ELF-1 (cell line): ENCODE measurements at regions not wholly inside any gene's neighbourhood (a gene's known extent, or its start where the extent isn't known, plus 50 kb on each side); places are given as distances from the start of the nearest gene placed in this dataset.
A peak's percentile ranks its signal among the peaks of the same experiment; 100 is the strongest.

Experiments
- DNase-seq: peaks from one replicate; pipeline ENCODE4 v3.0.0-alpha.2; 2016; ENCODE audit warnings: low read depth, low spot score

DNA sequence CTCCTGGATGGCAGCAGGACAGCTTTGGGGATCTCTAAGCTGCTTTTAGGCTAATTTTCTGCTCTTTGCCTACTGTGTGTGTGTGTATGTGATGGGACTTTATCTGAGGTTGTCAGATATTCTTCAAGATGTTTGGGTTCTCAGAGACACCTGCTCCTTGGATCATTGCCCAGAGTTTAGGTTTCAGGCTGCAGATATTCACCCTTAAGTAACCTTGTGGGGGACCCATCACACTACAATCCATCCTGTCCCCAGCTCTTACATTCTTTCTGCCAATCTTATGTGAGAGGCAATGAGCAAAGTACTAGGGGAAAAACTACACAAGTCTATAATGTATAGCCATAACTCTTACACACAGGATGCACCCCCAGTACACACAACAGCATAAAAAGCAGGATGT is 263.0 kb upstream of the ZWINT start:
- no peak for DNase-seq

DNA sequence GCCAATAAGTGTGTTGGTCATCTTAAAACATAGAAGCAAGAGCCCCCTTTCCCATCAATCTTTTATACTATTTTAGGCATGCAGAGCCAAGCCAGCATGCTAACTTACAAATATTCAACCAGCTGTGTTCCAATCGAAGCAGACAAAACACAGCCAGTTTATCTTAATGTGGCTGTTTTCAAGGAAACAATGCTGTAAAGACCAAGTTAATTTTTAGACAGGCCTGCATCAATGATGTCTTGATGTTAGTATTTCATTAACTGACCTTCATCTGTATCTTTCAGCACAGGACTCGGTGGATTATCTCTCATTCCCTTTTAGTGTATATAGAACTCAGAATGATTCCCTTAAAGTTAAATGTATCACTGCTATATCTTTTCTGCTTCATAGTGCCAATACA is 262.0 kb upstream of the ZWINT start:
- DNase-seq, result no peak

DNA sequence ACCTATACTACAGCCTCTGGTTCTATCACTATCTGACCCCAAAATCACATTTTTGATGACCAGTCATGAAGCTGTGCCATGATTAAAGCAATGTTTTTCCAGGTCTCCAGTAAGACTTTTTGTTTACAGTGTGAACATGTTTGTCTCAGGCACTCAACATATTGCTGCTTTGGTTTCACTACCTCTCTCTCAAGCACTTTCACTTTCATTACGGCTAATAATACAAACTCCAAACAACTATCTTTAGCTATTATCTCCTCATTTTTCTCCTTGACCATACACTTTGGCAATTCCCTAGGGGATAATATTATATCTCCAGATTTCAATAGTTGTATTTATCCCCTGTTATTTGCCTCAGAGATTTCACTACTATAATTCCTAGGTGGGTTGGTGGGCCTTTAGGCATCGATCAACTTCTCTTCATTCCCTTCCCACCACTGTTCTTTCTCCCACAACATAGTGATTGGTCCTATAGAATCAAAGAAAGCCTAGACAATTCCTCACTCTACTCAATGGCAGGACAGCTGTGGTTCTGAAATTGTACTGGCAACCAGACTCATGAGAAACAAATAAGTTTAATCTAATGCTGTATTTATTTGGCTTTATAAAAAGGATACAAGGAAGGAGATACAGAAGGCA is 261.4 kb upstream of the ZWINT start:
- no peak for DNase-seq

DNA sequence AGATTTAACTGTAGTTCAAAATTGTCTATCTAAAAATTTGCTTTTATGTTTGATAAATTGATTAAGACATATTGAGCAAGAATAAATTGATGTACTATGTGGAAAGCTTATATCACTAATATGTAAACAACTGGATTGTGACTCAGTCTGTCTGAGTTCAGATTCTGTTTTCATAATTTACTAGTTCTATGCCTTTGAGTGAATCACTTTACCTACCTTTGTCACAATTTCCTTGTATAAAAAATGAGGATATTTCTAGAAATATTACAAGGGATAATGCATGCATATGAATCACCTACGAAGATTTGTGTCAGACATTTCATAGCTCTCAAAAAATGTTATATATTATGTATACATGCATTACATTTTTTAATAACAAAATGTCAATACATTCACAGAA is 245.1 kb upstream of the ZWINT start:
- DNase-seq, result no peak

DNA sequence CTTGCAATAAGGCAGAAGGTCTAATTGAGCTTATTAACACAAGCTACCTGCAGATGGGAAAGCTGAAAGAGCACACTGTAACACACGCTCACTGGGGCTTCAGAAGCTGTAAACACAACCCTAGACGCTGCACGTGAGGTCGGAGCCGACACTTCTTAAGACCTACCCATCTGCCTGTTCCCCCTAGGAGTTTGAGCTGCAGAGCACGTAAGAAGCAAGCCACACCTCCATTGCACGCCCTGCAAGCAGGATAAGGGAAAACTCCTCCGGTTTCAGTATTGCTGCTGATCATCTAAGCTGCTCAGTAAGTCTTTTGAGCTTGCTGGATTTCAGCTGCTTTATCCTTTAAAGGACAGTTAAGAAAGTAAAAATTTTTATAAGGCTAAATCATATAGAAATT is 244.0 kb upstream of the ZWINT start:
- peak; percentile 6 for DNase-seq

DNA sequence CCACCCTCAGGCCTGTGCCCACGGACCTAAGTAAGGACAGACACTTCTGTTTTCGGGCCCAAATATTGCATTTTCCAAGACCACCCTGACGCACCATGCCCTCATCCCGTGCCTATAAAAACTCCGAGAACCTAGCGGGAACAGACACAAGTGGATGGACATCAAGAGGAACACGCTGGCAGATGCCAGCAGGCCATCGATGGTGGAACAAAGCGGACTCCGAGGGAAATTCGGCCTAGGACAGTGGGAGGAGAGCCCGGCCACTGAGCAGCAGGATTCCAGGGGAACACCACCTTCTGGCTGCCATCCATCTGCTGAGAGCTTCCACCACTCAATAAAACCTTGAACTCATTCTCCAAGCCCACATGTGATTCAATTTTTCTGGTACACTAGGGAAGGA is 243.6 kb upstream of the ZWINT start:
- DNase-seq, result no peak

DNA sequence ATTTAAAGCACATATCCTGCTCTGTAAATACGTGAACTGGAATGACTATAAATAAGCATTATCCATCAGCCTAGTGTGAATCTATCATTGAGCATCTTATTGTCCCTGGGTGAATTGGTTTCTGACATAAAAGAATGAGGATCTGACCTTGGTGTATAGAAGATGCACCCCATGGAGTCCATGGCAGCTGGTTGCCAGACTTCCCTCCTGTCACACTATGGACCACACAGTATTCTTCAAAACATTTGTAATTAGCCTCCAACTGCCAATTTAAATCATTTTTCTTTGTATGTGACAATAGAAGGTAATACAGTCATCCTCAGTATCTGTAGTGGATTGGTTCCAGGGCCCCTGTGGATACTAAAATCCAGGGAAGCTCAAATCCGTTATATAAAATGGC is 238.1 kb upstream of the ZWINT start:
- no peak for DNase-seq

DNA sequence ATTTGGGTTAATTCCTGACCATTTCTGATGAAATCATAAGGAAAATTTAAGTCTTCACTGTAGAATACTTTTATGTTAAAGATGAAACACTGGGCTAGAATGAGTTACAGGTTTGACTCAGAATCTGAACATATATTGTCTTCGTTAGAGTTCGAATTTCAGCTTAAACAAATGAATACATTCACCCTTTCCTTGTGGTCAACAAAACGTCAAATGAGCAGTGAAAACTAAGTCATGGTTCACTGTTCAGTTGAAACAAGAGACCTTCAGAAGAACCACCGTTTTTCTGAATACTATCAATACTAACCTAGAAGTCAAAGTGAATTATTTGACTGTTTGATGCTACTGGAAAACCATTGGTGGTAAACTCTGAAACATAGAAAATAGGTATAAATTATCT is 235.2 kb upstream of the ZWINT start:
- no peak for DNase-seq

DNA sequence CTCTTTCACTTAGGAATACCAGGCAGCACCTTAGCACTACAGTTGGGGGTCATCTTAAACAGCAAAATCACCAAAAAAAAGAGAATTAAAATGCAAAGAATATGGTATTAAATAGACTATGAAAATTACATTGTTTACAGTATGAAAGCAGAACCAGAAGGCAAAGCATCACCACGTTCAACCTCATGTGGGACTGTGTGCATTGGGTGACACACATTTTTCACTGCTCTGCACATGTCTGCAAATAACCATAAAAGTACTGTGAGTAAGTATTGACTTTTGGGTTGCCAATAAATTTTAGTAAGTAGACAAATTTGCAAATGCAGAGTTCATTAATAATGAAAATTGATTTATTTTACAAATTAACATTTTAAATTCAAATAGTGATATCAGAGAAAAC is 232.1 kb upstream of the ZWINT start:
- DNase-seq, result no peak

DNA sequence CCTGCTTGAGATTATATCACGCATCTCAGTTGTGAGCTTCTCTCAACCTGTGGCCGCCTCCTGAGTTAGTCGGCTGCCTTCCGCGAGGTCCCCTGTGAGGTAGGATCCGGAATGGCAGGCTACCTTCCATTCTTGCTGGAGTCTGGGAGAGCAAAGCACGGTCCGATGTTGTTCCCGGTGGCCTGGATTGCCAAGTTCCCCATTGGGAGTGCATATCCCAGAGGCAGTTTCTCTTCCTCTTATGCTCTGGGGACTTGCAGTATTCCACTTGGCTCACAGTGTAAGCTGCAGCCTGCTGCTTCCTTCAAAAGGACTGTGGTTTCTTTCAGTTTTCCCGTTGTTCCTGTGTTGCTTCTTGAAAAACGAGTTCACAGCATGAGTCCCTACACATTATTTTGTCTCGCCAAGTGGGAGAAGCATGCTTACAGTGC is 225.4 kb upstream of the ZWINT start:
- peak; percentile 17 for DNase-seq

DNA sequence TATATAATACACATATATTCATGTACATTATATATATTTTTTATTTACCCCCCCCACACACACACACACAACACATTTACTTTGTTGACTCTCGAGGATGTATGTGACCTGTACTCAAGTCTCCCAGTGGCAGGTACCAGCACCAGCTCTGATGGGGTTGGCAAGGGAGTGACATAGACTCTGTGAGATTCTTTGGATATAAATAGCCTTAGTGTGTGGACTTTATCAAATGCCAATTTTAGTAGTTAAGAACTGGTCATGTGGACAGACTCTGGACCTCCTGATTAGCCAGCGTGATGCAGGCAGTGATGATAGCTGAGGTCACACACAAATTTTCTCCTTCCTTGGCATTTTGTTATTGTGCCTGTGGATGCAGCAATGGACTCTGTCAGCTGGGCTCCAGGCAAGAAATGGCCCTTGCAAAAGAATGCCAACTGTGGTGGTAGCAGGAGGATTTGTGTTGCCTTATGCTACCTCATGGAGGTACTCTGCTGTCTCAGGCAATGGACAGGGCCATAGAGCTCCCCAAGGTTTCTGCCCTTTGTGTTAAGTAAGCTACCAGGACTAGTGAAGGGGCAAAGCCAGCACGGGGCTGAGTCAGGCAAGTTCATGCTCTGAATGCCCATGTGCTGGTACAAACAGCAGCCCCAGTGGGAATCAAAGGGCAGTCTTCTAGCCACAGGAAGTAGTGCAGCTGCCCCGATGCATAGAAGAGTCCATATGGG is 224.6 kb upstream of the ZWINT start:
- no peak for DNase-seq

DNA sequence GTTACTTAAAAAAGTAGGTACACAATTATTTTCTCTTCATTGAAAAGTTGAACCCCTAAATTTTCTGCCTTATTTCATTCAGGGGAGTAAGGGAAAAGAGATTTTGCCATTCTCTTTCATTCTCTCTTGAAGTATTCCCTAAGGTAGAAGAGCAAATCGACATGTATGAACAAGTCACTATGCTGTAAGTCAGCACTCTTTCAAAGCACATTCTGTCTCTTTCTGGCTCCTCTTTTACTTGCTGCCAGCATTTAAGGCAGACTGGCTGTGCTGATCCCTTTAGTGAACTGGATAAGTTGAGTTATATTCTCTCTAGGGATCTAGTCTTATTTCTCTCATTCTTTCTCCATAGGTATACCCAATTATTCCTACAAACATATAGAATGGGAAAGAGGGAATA is 222.3 kb upstream of the ZWINT start:
- DNase-seq, result no peak

DNA sequence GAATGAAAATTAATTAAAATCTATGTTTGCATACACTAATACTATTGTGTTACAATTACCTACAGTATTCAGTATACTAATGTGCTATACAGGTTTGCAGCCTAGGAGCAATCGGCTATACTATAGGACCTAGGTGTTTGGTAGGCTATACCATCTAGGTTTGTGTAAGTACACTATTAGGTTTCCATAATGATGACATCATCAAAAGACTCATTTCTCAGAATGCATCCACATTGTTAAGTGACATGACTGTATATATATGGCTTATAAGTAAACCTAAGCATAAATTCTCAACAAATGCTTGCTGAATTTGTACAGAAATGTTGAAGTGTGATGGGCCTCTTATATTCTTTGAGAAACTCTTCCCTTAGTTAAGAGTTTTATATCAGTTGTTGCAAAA is 206.5 kb upstream of the ZWINT start:
- no peak for DNase-seq

DNA sequence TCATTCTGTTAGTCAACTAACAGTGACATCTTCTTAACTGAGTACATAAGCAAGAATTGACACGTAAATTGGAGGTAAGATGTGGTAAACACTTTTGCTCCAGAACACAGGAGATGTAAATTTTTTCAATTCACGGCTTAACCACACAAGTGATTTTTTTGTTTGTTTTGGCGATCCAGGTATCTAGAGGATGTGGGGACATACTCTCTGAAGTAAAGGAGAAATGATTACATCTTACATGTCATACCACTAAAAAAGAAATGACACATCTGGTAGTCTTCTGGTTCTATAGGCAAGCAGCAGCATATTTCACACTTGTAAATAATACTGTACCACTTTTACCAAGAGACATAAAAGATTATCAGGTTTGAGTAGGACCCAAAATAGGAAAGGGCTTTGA is 200.3 kb upstream of the ZWINT start:
- no peak for DNase-seq

DNA sequence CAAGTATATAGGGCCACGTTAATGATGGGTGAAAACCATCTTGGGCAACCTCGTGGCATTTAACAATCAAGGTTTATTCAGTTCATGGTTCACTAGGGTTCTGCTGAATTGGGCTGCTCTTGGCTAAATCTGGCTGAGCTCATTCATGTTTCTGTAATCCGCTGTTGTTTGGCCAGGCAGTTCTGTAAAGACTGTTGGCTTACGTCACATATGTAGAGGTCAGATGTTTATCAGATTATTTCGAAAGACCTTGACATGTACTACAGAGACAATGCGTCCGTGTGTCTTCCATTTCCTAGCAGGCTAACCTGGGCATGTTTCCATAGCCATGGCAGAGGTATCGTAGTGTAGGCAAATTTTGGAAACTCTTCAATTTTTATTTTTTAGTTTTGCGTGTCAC is 190.0 kb upstream of the ZWINT start:
- no peak for DNase-seq

DNA sequence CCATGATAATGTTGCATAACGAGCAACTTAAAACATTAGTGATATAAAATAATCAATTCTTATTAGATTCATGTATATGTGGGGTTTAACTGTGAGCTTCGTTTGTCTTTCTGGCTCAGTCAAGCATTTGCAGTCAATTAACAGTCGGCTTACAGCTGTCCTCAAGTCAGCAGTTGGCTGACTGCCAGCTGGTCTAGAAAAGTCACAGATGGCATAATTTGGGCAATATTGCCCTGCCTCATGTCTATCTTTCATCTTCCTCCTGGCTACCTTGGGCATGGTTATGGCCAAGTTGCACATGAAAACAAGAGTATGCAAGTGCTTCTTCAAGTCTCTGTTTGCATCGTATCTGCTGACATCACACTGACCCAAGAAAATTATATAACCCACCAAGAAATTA is 186.1 kb upstream of the ZWINT start:
- DNase-seq, result no peak

DNA sequence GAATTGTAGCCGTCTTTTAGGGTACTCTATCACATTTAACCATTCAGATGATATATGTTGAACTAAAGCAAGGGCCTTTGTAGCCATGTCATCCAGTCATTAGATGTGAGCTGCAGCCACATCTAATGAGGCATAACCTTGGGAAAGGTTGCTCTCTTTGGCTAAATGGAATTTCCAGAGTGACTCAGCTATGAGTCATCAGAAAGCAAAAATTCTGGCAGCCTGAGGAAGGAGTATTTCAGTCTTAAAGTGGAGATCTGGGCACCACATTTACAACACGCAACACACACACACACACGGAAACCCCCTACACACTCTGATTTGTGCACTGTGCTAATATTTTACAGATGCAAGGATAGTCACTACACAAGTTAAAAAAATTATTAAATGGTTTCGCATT is 176.9 kb upstream of the ZWINT start:
- peak; percentile 8 for DNase-seq

DNA sequence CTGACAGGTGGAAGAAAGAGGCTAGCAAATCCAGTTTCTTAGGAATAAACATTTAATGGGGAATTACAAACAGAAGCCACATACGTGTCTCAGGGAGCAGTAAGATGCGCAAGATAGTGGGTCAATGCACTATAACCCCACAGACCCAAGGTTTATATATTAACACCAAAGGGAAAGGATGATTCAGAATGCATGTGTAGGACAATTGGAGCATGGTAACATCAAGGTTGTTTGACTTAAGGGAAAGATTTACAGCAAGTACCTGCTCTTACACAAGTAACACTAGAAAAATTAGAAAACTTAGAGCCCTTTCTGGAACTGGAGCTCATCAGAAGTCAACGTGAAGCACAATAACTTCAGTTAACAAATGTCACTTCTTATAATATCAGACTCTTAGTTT is 161.1 kb upstream of the ZWINT start:
- DNase-seq, result no peak

DNA sequence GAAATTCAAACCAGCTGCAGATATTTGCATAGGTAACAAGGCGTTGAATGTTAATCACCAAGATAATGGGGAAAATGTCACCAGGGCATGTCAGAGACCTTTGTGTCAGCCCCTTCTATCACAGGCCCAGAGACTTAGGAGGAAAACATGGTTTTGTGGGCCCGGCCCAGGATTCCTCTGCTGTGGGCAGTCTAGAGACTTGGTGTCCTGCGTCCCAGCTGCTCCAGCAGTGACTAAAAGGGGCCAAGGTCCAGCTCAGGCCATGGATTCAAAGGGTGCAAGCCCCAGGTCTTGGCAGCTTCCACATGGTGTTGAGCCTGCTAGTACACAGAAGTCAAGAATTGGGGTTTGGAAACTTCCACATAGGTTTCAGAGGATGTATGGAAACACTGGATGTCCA is 147.5 kb upstream of the ZWINT start:
- no peak for DNase-seq

DNA sequence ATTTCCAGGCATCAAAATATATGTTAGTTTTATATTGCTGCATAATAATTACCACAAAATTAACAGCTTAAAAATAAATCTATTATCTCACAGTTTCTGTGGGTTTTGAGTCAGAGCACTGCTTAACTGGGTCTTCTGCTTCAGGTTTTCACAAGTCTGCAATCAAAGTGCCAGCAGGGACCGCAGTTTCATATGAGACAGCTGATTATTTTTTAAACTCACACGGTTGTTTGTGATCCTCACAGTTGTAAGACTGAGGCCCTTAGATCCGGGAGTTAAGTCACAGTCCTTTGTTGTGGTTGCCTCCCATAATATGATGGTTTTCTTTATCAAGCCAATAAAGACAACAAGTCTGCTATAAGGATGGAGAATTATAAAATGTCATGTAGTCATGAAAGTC is 146.0 kb upstream of the ZWINT start:
- DNase-seq, result no peak

DNA sequence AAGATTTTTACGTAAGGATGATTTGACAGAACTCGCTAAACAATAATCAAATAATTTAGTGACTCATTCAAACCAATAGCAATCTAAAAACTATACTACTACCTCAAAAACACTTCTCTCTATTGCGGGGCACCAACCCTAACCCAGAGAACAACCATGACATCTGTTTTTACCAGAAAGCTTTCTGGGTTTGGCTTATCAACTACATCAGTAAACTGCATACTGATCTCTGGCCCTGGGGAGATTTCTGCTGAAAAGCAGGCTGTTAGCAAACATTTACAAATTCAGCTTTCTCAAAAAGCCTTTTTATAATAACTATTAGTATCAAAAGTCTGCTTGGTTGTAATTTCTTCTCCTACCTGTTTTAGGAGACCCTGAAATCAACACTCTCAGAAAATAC is 144.5 kb upstream of the ZWINT start:
- no peak for DNase-seq

DNA sequence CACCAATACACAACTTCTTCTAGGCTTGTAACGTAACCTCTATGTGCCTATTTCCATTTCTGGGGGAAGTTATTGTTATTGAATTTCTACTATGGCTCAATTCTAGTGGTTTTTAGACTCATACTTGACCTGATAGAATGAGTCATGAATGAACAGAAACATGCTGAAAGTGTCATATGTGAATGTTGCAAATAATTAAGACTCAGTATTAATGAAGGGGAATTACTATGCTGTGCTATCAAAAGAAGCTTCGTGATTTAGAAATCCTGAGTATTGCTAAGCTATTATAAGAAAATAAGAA is 135.1 kb upstream of the ZWINT start:
- DNase-seq, result no peak

DNA sequence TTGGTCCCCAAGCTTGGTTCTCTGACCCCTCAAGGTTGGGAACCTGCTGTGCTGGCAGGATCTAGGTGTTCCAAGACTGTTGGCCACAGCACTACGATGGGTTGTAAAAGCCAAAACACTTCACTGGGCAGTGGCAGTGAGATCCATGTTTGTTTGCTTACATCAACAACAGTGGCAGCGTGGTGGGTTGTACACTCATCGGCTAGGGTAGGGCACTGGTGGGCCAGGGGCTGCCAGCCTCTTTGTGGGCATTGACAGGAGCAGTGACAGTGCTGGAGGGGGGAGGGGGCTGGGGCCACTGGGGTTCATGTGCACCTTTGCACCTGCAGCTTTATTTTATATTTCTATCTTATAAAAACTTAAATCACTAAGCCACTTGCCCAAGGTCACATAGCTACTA is 126.7 kb upstream of the ZWINT start:
- no peak for DNase-seq

DNA sequence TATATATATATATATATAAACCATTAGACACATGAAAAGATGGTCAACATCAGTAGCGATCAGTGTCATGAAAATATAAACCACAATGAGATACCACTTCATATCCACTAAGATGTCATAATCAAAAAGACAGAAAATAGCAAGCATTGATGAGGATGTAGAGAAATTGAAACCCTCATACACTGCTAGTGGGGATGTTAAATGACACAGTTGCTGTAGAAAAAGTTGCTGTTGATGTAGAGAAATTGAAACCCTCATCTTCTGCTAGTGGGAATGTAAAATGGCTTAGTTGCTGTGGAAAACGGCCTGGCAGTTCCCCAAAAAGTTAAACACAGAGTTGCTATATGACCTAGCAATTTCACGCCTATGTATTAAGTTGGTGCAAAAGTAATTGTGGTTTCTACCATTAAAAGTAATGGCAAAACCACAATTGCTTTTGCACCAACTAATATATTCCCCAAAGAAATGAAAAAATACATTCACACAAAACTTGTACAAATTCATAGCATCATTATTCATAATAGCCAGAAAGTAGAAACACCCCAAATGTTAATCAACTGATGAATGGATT is 120.5 kb upstream of the ZWINT start:
- DNase-seq, result no peak
